GM19467 (cell line): ENCODE measurements at regions not wholly inside any gene's neighbourhood (a gene's known extent, or its start where the extent isn't known, plus 50 kb on each side); places are given as distances from the start of the nearest gene placed in this dataset.

Source experiments
- ATAC-seq: cut with Tn5 transposase; IDR thresholded peaks from one replicate; pipeline ENCODE4 v1.9.1; 2021; ENCODE audit warnings: mild to moderate bottlenecking, moderate library complexity; ENCODE audit not compliant: unreplicated experiment

DNA sequence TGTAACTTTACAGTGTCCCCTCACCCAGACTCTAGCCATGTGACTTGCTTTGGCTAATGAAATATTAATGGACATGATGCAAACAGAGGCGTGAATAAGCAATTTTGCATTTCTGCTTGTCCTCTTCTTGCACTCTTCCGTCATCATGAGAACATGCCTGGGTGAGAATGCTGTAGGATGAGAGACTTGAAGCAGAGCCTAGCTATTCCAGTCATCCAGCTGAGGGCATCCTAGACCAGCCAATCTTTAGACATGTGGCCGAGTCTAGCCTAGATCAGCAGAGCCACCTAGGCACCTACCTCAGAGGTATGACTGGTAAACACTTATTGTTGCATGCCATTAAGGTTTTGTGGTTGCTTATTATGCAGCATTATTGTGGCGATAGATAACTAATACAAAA is 450.5 kb upstream of the AZI2 start:
- no peak for ATAC-seq

DNA sequence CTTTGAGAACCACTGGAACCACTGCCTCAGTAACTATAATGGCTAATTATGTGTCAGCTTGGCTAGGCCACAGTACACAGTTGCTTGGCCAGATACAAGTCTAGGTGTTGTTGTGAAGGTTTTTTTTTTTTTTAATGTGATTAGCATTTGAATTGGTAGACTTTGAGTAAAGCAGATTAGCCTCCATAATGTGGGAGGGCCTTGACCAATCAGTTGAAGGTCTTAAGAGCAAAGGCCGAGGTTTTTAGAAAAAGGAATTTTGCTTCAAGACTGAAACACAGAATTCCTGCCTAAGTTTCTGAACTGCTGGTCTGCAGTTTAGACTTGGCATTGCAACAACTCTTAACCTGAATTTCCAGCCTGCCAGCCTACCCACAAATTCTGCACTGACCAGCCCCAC is 451.6 kb upstream of the AZI2 start:
- no peak for ATAC-seq

DNA sequence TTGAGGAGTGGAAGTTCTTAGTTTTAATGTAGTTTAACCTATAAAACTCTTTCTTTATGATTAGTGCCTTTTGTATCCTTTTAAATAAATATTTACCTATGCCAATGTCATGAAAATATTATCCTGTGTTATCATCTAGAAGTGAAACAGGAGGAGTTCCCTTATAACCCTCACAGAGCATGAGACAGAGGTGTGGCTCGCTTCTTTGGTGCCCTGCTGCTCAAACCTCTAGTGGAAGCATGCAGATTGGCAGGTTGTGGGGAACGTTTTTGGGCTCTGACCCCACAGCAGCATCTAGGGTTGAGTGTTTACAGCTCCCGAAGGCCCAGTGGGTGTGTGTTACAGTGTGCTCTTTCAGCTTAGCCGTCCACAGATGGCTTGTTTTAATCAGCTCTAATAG is 459.4 kb upstream of the AZI2 start:
- ATAC-seq, result no peak

DNA sequence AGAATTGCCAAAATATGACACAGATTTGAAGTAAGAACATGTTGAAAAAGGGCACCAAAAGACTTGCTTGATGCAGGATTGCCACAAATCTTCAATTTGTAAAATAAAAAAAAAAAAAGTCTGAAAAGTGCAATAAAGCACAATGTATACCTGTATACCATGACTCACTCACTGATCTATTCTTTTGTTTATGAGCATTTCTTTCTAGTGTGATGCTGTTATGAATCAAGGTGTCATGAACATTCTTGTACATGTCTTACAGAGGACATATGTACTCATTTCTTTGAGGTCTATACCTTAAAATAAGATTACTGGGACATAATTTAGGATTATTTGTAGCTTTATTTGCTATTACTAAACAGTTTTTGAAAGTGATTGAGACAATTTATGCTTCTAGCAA is 464.9 kb upstream of the RBMS3 start:
- no peak for ATAC-seq

DNA sequence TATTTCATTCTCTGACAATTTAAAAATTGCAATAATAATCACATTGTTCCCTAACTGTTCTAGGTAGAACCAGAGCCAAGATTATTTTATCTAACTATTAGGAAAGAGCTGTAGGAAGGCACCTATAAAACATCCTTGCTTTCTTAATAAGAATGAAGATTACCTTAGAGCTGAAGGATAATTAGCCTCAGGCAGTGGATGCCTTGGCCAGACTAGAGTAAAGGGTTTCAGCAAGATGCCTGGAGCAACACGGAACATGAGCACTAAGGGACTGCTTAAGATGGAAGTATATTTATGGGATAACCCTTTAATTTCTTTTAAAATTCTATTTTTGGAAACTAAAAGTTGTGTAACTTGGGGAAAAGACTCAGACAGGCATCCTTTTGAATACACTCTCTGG is 456.6 kb upstream of the RBMS3 start:
- no peak for ATAC-seq

DNA sequence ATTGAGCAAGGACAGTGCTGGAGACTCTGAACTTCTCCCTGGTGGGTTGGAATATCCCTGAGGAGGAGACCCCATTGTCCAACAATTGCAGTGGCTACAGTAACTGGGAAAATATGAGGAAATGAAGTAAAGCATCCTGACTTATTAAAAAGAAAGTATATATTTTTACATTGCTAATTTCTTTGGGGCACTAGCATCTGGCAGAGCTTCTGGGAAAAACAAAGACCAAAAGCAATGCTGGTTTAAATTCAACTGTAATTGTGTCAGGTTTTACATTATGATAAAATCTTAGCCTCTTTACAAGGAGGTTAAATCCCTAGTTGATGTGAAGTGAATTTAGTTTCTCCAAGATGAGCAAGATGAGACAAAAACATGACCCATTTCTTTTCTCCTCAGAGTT is 454.0 kb upstream of the RBMS3 start:
- no peak for ATAC-seq

DNA sequence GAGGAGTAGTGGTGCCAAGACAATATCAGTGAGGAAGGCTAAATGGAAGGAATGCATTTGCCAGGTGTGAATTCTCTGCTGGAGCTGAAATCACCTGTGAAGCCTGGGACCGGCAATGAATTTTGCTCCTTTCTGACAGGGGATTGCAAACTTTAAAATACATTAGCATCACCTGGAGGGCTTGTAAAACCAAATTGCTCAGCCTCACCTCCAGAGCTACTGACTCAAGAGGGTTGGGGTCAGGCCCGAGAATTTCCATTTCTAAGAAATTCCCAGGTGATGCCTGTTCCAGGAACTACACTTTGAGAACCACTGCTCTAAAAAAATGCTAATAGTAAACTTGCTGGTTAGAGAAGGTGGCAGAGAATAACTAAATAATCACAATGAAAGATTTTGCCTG is 445.6 kb upstream of the RBMS3 start:
- no peak for ATAC-seq

DNA sequence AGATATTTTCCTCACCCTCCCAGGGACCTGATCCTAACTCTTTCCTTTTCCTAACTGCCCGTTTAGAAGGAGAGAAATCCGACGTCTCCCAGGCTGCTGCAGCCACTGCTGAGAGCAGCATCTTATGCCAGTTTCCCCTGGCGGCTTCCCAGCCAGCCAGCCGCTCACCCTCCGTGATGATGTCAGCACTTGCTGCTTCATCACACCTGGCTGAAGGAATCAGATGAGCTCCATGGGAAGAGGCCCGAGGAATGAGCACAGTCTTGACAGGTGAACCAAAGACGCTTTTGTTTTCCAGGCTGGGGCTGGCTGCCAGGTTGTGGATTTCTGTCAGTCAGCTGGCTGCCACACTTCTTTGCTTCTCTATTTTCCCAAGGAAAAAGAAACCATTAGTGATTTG is 445.1 kb upstream of the RBMS3 start:
- ATAC-seq, result no peak

DNA sequence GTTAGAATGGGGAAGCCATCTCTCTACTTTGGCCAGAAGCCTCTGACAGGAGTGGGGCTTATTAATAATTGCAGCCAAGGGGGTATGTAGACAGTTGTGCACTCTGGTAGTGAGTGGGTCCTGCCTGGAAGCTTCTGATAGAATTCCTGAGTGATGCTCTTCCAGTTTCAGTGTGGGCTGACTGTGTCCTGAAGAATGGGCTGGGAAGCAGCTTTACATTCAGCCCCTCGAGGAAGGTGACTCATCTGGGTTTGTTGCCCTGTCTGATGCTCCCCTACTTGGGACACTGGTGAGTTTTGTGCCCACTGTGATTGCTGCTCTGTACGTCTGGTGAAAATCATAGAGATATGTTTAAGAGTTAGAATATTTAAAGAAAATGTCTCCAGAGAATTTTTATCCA is 444.7 kb upstream of the RBMS3 start:
- no peak for ATAC-seq

DNA sequence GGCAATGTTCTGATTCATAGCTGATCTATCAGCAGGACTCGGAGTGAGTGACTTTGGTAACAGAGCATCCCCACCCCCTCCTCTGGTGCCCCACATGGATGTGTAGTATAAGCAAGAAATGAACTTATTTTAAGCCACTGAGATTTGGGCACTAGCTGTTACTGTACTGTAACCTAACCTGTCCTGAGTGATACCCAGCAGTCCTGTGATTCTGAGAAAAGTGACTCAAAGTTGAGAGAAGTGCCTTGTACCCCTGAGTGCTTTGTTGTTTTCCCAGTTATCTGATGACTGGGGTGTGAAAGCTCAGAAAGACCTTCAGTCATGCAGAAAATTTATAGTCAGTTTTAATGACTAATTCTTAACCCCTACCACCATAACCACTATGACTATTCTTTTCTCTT is 439.9 kb upstream of the RBMS3 start:
- no peak for ATAC-seq

DNA sequence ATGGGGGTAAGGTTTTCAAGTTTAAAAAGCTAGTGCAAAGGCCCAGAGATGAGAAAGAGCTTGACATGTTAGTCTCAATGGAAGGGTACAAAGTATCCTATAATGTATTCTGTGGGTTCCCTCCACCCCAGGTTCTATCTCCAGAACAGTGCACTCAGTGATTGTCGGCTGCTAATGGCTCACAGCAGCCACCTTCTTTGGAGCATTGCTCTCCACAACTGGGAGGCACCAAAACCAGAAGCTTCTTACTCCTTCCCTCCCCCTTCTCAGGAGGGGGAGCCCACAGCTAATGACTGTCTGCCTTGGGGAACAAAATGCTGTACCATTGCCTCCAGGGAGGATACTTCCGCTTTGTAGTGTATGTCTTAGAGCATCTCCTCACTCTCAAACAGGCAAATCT is 439.4 kb upstream of the RBMS3 start:
- ATAC-seq, result no peak

DNA sequence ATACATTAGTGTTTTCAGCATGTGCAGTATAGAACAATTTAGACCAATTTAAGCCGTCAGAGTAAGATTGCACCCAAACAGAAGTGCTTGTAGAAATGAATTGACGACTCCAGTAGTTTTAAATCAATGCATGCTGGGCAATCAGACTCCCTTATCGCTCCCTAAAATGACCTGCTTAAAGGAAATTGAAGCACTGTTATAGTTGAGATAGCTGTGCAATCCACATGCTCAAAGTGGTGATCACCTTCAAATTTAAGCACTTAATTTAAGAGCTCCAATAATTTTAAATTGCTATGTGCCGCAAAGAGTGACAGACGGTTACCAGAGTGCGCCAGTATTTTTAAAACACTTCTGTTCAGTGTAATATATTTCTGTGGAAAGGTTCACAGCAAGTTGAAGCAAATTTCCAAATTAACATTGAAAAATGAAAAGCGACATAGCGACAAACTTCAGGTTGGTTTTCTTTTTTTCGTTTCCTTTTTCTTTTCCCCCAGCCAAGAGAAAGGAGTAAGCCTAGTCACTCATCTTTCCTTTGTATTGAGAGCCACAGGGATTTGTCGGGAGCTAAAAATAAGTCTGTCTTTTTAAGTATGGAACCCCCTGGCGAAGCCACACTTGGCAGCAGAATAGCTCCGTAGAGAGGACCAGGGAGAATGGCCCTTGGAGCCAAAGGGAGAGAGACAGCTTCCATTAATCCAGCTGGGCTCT is 436.4 kb upstream of the RBMS3 start:
- no peak for ATAC-seq

DNA sequence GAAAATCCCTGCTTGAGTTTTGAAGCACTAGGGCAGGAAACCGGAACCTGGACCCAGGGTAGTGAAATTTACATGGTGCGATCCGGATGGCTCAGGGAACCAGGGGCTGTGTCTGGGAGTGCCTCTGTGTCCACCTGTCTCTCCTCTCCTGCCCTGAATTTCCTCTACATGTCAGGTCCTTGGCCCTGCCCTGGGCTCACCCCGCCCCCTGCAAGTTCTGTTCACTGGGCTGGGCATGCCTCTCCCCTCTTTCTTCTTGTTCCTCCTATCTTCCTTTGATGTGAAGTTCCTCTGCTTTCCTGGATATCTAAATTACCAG is 435.9 kb upstream of the RBMS3 start:
- ATAC-seq, result no peak

DNA sequence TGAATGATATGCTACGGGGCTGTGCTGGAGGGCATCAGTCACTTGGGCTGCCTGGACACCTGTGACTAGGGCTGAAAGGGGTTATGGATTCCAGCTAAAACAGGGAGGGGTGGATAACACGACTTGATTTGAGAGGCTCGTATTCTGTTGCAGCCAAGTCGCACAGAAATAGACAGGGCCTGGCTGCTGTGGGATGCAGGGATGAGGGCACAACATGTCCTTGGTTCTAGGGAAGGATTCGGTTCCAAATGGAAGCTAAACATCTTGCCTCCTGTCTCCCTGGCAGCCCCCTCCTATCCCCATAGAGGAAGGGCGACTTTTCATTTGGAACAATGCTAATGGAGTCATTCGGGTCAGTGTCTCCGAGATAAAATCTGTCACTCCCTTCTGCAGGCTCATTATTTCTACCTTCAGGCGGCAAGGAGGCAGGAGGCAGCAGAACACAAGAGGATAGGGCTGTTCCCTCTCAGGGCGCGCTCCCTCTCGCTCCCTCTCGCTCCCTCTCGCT is 433.8 kb upstream of the RBMS3 start:
- no peak for ATAC-seq

DNA sequence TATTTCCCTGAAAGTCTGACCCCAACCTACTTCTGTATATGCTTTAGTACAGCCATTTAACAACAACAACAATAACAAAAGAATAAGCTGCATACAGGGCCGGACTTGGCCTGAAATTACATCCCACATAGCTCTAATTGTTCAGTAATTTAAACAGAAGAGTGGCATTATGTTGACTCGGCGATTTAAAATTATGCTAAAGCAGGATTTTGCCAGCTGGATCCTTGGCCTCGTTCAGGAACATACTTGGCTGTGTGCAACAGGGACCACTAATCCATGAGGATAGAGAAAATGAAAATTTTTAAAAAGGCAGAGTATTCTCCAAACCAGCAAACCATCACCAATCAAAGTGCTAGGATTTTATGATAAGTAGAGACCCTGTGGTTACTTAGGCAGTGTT is 433.1 kb upstream of the RBMS3 start:
- no peak for ATAC-seq

DNA sequence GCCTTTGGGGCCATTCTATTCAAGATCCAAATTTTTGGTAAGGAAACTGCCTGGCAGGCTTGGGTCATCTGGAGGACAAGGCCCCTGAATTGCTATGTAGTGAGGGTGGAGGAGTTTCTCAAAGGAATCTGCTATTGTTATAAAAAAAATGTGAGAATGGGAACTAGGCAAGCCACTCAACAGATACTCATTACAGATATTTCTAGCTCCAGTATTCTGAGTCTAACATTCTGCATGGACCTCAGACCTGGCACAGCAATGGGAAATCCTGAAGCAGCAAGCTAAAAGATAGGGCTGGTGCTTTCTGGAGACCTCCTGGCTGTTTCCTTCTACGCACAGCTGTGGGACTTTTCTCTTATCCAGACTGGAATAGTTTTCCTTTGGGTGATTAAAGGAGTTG is 430.7 kb upstream of the RBMS3 start:
- no peak for ATAC-seq

DNA sequence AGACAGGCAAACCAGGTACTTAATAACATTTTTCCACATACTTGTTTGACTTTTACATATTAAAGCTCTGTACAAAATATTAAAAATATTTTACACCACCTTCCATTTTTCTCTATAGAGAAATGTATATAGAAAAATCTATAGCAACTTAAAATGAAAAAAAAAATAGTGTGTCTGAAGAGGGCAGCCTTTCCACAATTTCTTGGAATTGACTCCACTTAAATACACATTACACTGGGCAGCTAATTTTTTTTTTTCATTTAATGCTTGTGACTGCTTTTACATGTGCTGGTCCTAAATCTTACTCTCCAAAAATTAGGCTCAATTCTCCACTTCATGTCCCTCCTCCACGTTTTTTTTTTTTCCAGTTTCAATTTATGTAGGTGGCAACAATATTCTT is 427.0 kb upstream of the RBMS3 start:
- ATAC-seq, result no peak

DNA sequence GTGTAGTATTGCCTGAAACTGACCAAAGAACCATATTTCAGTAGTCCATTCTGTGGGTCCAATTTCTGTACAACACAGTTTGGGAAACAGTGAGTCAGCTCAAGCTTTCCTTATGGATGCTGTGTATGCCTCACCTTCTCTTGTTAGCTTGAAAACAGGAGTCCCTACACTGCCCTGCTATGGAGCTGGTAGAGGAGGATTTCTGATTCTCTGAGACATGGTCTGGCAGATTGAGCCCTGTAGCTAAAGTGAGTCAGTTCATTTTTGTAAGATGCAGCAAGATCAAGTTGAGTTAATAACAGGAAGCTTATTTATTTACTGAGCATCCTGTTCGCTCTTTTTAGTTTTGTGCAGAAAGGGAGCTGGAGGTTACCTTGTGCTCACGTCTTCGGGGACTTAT is 424.1 kb upstream of the RBMS3 start:
- no peak for ATAC-seq

DNA sequence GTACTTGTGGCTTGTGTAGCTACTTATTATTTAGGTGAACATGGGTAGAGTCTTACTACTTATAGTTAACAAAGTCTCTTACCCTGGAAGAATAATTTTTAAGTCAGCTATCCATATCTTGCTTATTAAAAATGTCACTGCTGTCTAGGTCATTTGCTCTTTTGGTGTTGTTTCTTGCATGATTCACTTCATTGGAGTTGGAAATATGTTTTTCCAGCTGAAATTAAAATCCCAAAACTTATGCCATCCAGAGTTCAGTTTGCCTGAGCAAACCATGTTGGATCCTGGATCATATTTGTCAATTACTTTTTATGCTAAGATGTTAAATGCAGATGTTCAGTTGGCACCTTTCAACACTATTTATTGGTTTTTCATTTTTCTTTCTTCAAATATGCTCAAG is 421.0 kb upstream of the RBMS3 start:
- no peak for ATAC-seq

DNA sequence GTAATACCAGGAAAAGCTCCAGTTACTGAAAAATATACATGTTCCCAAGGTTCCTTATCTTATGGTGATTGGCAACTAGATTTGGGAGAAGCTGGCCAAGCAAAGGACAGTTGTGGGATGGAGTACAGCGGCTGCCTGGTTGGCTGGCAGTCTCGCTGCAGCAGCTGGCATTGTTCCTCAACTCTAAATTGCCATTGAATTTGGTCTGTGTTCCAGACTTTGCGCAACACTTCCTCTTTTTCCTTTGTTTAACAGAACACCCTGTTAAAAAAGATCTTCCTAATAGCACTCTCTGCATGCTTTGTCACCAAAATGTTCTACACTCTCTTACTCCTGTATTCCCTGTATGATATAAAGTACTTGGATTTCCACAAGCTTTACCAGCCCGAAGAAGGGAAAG is 420.6 kb upstream of the RBMS3 start:
- no peak for ATAC-seq

DNA sequence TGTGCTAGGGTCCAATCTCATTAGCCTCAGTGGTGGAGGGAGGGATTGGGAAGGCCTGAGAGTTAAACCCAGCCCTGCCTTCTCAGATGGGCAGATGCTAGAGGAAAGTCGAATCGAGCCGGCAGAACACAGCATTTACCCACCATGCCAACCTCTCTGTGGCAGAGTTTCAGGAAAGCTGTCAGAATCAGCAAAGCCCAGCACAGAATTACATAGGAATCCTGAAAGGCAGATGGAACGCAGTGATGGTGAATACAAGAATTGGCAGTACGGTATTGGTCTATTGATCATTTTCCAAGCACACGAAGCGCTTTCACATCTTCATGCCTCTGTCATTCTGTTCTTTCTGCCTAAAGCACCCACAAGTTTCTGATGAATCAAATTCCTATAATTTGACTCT is 417.7 kb upstream of the RBMS3 start:
- no peak for ATAC-seq

DNA sequence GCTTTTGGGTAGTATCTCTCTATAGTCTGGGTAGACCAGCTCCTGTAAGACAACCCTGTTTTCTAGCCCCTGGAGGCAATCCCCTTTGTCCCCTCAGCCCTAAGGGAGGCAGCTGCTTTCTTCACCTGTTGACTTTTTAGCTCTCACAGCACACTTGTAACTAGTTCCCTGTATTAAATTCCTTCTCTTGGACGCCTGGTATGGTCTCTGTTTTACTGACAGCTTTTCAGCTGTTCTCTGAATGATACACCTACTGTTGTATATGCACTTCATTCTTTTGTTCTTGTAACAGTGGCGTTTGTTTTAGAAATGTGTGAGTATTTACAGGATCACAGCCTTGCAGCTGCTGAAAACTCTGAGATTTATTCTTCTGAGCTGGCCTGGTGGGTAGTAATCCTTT is 413.0 kb upstream of the RBMS3 start:
- no peak for ATAC-seq

DNA sequence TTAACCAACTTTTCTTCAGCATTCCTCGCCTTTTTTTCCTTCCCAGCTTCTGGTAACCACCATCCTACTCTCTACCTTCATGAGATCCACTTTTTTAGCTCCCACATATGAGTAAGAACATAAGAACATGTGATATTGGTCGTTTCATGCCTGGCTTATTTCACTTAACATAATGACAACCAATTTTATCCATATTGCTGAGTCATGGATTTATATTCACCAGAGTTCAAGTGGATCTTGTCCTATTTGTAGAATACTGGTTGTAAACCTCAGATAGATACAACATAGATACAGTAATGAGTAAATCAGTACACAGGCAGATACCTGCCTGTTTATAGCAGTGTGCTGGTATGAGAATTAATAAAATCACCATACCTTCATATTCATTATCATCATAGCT is 412.0 kb upstream of the RBMS3 start:
- ATAC-seq, result no peak

DNA sequence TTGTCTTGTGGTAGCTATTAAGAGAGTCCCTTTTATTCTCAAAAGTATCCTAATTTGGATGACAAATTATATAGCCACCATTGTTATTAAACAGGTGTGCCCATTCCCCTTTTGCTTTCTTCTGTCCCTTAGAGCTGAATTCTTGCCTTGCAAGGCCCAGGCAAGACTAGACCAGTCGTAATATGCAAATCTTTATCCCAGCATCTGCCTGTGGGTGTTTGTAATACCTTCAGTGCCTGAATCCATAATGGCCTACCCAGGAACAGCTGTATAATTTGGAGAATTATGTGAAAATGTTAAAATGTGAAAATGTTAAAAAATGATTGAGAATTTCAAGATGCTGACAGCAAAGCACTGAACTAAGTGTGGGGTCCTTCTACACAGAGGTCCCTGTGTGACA is 403.0 kb upstream of the RBMS3 start:
- ATAC-seq, result no peak
